HL-60 (cell line): ENCODE measurements at regions not wholly inside any gene's neighbourhood (a gene's known extent, or its start where the extent isn't known, plus 50 kb on each side); places are given as distances from the start of the nearest gene placed in this dataset.

Source experiments
- DNase-seq, 2 experiments: peaks; one replicate each; pipeline ENCODE4 v3.0.0-alpha.2; 2010 to 2020; ENCODE audit warnings: low read depth in 1 of 2, low spot score in 1 of 2
- H3K27ac ChIP-seq: fragments of 250-450 bp; sonication (Bioruptor Pico); replicated peaks from 2 replicates; pipeline ENCODE4 v1.5.1; 2020; ENCODE audit warnings: mild to moderate bottlenecking, moderate library complexity
- H3K27me3 ChIP-seq: fragments of 250-450 bp; sonication (Bioruptor Pico); 2 replicates; pipeline ENCODE4 v1.5.1; 2021; ENCODE audit warnings: mild to moderate bottlenecking, moderate library complexity; ENCODE audit not compliant: insufficient read depth, poor library complexity, severe bottlenecking
- H3K4me3 ChIP-seq: replicated peaks from 2 replicates; pipeline ENCODE4 v1.5.1; 2011; ENCODE audit warnings: mild to moderate bottlenecking, control low read depth, low read length; ENCODE audit not compliant: insufficient read depth
- GABPA ChIP-seq: IDR thresholded peaks from 2 replicates; pipeline ENCODE4 v1.6.1; 2012; ENCODE audit warnings: low read depth
- POLR2AphosphoS5 ChIP-seq: IDR thresholded peaks from 2 replicates; pipeline ENCODE4 v1.6.1; 2012; ENCODE audit warnings: low read depth
- SPI1 ChIP-seq: IDR thresholded peaks from 2 replicates; pipeline ENCODE4 v1.6.1; 2012; ENCODE audit warnings: low read depth, mild to moderate bottlenecking, borderline replicate concordance
- TF ChIP-seq, protein P1 (sequence below): IDR thresholded peaks from one replicate; pipeline ENCODE4 v1.5.1; 2011; ENCODE audit warnings: low read length, control low read depth, inconsistent platforms; ENCODE audit not compliant: insufficient read depth
- TF ChIP-seq, protein P2 (sequence below): IDR thresholded peaks from 2 replicates; pipeline ENCODE4 v1.6.1; 2012; ENCODE audit warnings: low read depth; ENCODE audit not compliant: insufficient replicate concordance

DNA sequence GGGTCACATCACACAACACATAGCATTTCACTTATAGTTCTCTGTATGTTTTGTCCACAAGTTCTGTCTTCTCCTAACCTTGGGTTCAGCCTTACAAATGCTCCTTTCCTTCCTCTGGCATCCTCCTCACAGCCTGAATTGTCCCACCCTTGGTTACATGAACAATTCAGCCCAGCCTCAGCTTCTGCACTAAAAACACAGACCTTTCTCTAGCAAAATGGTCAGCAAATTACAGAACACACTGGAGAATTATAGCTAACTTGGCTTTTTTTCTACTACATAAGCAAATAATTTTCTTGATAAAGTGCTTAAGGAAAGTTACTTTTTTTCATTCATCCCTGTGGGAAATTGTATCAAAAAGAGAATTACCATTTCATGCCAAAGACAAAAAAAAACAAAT is 94.8 kb upstream of the COL5A2 start:
- TF ChIP-seq SPI1 (no peak), GABPA (no peak), POLR2AphosphoS5 (no peak)
- TF ChIP-seq, protein P1, sequence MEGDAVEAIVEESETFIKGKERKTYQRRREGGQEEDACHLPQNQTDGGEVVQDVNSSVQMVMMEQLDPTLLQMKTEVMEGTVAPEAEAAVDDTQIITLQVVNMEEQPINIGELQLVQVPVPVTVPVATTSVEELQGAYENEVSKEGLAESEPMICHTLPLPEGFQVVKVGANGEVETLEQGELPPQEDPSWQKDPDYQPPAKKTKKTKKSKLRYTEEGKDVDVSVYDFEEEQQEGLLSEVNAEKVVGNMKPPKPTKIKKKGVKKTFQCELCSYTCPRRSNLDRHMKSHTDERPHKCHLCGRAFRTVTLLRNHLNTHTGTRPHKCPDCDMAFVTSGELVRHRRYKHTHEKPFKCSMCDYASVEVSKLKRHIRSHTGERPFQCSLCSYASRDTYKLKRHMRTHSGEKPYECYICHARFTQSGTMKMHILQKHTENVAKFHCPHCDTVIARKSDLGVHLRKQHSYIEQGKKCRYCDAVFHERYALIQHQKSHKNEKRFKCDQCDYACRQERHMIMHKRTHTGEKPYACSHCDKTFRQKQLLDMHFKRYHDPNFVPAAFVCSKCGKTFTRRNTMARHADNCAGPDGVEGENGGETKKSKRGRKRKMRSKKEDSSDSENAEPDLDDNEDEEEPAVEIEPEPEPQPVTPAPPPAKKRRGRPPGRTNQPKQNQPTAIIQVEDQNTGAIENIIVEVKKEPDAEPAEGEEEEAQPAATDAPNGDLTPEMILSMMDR: no peak
- TF ChIP-seq, protein P2, sequence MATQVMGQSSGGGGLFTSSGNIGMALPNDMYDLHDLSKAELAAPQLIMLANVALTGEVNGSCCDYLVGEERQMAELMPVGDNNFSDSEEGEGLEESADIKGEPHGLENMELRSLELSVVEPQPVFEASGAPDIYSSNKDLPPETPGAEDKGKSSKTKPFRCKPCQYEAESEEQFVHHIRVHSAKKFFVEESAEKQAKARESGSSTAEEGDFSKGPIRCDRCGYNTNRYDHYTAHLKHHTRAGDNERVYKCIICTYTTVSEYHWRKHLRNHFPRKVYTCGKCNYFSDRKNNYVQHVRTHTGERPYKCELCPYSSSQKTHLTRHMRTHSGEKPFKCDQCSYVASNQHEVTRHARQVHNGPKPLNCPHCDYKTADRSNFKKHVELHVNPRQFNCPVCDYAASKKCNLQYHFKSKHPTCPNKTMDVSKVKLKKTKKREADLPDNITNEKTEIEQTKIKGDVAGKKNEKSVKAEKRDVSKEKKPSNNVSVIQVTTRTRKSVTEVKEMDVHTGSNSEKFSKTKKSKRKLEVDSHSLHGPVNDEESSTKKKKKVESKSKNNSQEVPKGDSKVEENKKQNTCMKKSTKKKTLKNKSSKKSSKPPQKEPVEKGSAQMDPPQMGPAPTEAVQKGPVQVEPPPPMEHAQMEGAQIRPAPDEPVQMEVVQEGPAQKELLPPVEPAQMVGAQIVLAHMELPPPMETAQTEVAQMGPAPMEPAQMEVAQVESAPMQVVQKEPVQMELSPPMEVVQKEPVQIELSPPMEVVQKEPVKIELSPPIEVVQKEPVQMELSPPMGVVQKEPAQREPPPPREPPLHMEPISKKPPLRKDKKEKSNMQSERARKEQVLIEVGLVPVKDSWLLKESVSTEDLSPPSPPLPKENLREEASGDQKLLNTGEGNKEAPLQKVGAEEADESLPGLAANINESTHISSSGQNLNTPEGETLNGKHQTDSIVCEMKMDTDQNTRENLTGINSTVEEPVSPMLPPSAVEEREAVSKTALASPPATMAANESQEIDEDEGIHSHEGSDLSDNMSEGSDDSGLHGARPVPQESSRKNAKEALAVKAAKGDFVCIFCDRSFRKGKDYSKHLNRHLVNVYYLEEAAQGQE: no peak
- no peak for DNase-seq
- H3K27me3 ChIP-seq: no peaks in the 10 kb centered on the region
- H3K27ac ChIP-seq: no peak overlapping the region
- no peak overlapping the region for H3K4me3 ChIP-seq

DNA sequence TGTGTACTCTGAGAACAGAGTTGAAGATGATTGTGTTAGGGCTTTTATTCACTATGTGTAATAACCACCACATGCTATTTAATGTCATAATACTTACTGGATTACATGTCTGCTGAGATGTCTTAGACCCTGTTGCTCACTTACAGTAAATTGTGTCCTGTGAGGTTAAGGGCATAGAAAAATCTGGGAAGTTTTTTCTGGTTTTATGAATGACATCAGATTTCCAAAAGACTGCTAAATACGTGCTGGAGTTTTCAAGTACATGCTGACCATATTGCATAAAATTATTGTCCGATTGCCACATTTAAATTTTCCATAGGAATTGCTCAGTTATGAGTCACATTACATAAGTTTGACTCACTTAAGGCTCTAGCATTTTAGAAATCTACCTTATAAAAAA is 96.7 kb upstream of the COL5A2 start:
- Histone ChIP-seq H3K27ac (no peak overlapping the region), H3K27me3 (no peaks in the 10 kb centered on the region), H3K4me3 (no peak overlapping the region)
- TF ChIP-seq POLR2AphosphoS5 (no peak), SPI1 (no peak), GABPA (no peak)
- TF ChIP-seq, protein P1: no peak
- TF ChIP-seq, protein P2: no peak
- DNase-seq: no peak

DNA sequence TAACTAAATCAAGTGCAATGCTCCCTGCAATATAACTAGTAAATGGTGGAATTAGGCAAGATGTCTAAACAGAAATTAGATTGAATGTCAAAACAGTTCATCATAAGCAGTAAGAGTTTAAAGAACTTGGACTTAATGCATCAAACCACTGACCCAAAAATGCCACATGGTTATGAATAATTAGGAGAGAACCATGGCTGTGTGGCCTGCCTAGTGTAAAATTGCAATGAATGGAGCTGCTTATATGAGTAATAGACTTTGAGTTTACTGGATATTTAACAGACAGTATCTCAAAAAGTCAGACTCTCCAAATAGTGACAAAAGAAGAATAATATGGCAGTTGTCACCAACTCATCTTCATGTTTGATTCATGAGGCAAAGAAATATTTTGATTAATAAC is 101.6 kb upstream of the COL5A2 start:
- H3K27me3 ChIP-seq: no peaks in the 10 kb centered on the region
- H3K4me3 ChIP-seq: no peak overlapping the region
- H3K27ac ChIP-seq: no peak overlapping the region
- no peak for TF ChIP-seq GABPA
- TF ChIP-seq, protein P1: no peak
- no peak for DNase-seq

DNA sequence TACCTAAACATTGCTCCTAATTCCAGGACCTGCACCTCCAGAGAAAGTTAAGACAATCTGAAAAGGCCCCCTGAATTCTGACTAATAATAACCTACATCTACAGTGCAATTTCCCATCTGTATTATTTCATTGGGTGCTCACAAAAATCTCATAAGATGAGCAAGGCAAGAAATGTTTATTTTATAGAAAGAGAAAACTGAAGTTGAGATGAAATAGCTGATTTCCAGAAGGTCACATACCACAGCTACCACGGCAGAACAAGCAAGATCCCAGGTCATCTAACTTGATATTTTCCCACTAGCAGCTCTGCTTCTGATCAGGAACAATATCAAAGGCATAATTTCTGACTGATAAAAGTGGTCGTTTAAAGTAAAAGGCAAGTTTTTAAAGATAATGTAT is 105.8 kb upstream of the COL5A2 start:
- TF ChIP-seq GABPA: no peak
- TF ChIP-seq SPI1: no peak
- TF ChIP-seq POLR2AphosphoS5: no peak
- TF ChIP-seq, protein P1: no peak
- TF ChIP-seq, protein P2: no peak
- Histone ChIP-seq H3K4me3 (no peak overlapping the region), H3K27ac (no peak overlapping the region), H3K27me3 (no peaks in the 10 kb centered on the region)
- no peak for DNase-seq
